H1 (cell line): ENCODE measurements at regions not wholly inside any gene's neighbourhood (a gene's known extent, or its start where the extent isn't known, plus 50 kb on each side); places are given as distances from the start of the nearest gene placed in this dataset.

Experiments
- CTBP2 ChIP-seq: IDR thresholded peaks from 2 replicates; pipeline ENCODE4 v1.7.0; 2011; ENCODE audit warnings: borderline replicate concordance, mild to moderate bottlenecking, moderate library complexity, mixed read lengths, low read length; ENCODE audit not compliant: insufficient read depth, insufficient read length
- NRF1 ChIP-seq: IDR thresholded peaks from 2 replicates; pipeline ENCODE4 v1.6.1; 2011; ENCODE audit warnings: mild to moderate bottlenecking, low read depth, low read length, improper control_type of control experiment
- RAD21 ChIP-seq, 2 experiments: IDR thresholded peaks in 1 of 2; conservative IDR thresholded peaks in 1 of 2; 2 replicates each; pipeline ENCODE4 v1.6.1; 2011; ENCODE audit warnings: low read depth in 2 of 2, low read length in 2 of 2, improper control_type of control experiment in 1 of 2, inconsistent platforms in 1 of 2, mild to moderate bottlenecking in 1 of 2, moderate library complexity in 1 of 2
- SP4 ChIP-seq: IDR thresholded peaks from 2 replicates; pipeline ENCODE4 v1.6.1; 2012; ENCODE audit warnings: low read length, inconsistent platforms
- SUZ12 ChIP-seq: fragments of 200-600 bp; sonication (generic); IDR thresholded peaks from 2 replicates; pipeline ENCODE4 v1.6.1; 2012; ENCODE audit warnings: mild to moderate bottlenecking, inconsistent platforms, low read length, moderate library complexity, mixed read lengths
- TBP ChIP-seq: IDR thresholded peaks from 2 replicates; pipeline ENCODE4 v1.6.1; 2011; ENCODE audit warnings: low read depth, low read length, improper control_type of control experiment

DNA sequence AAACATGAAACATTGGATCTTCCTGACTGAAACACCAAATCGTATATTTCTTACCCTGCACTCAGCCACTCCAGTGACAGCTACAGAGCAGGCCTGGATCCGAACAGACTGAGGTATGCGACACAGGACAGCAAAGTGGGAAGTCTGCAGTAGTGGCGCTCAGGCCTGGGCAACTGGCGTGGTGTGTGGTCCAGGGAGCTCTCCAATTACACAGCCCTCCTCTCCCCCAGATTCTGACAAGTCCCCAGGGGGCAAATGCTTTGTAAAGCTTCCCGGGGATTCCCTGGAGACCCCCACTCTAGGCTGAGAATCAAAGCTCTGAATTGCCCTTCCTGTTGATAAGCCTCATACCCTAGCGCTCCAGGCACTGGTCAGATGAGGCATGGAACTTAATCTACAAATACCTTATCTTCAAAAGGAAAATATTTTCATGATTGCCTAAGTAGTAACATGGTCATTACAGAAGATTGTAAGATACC, 104.8 kb upstream of the ERCC6L2 start (continued):
- TF ChIP-seq TBP (peak; percentile 31; the same call in 1 of the 2 replicates), SUZ12 (no peak), SP4 (no peak), RAD21 (IDR thresholded peaks at IDR 0.05 in 1 of 2, conservative IDR thresholded peaks at IDR 0.05 in 1 of 2; ENCODE audit: low read depth in 2 of 2, low read length in 2 of 2) (0 out of 4 replicates have a peak, but pooled peaks of 1 of the 2 experiments have one; percentile 2), CTBP2 (no peak), NRF1 (no peak)
- TF ChIP-seq, all 59 proteins: peak for 4
